KBM-7 (cell line): ENCODE measurements at regions not wholly inside any gene's neighbourhood (a gene's known extent, or its start where the extent isn't known, plus 50 kb on each side); places are given as distances from the start of the nearest gene placed in this dataset.

Source experiments
- DNase-seq: peaks from one replicate; pipeline ENCODE4 v3.0.0-alpha.2; 2015
- in situ Hi-C: fragments of 300-500 bp; cut with MboI; formaldehyde crosslinking; loops from 2 replicates; pipeline ENCODE4 v1.14.3; 2020; ENCODE audit warnings: low sequenced_read_pairs, low pct_unique_long_range_greater_than_20kb, mixed read lengths

- in situ Hi-C loops: no loop called here
- DNase-seq: no peak
Observed at GRCh38 chr2:180366481-180366880, 359.4 kb upstream of the CWC22 start.

- DNase-seq: no peak
- in situ Hi-C loops: no loop called here
Observed at GRCh38 chr2:180364719-180365118, 357.6 kb upstream of the CWC22 start.

- no peak for DNase-seq
- in situ Hi-C loops: no loop called here
Observed at GRCh38 chr2:180360283-180360618, 353.2 kb upstream of the CWC22 start.

- in situ Hi-C loops: no loop called here
- peak; percentile 4 for DNase-seq
Observed at GRCh38 chr2:180359522-180360282, 352.6 kb upstream of the CWC22 start.

- in situ Hi-C loops: no loop called here
- DNase-seq: no peak
Observed at GRCh38 chr2:180358458-180358857, 351.4 kb upstream of the CWC22 start.

- no peak for DNase-seq
- in situ Hi-C loops: no loop called here
Observed at GRCh38 chr2:180356676-180357075, 349.6 kb upstream of the CWC22 start.

GRCh38 chr2:180352620-180353019, 345.5 kb upstream of the CWC22 start:
- DNase-seq: no peak
- in situ Hi-C loops: no loop called here

- DNase-seq: no peak
- in situ Hi-C loops: no loop called here
Observed at GRCh38 chr2:180349809-180350208, 342.7 kb upstream of the CWC22 start.

GRCh38 chr2:180343528-180344345, 336.6 kb upstream of the CWC22 start:
- in situ Hi-C loops: no loop called here
- DNase-seq: no peak

- no peak for DNase-seq
- in situ Hi-C loops: no loop called here
Observed at GRCh38 chr2:180337136-180337535, 330.0 kb upstream of the CWC22 start.

GRCh38 chr2:180336550-180336949, 329.5 kb upstream of the CWC22 start:
- in situ Hi-C loops: no loop called here
- no peak for DNase-seq

GRCh38 chr2:180334514-180334913, 327.4 kb upstream of the CWC22 start:
- peak; percentile 7 for DNase-seq
- in situ Hi-C loops: no loop called here

GRCh38 chr2:180328795-180329422, 321.8 kb upstream of the CWC22 start:
- in situ Hi-C loops: no loop called here
- no peak for DNase-seq

GRCh38 chr2:180327185-180327584, 320.1 kb upstream of the CWC22 start:
- no peak for DNase-seq
- in situ Hi-C loops: no loop called here

GRCh38 chr2:180325416-180326120, 318.5 kb upstream of the CWC22 start:
- in situ Hi-C loops: no loop called here
- no peak for DNase-seq

GRCh38 chr2:180324182-180324581, 317.1 kb upstream of the CWC22 start:
- in situ Hi-C loops: no loop called here
- DNase-seq: no peak

GRCh38 chr2:180322781-180323180, 315.7 kb upstream of the CWC22 start:
- DNase-seq: no peak
- in situ Hi-C loops: no loop called here

GRCh38 chr2:180319586-180320405, 312.7 kb upstream of the CWC22 start:
- in situ Hi-C loops: no loop called here

GRCh38 chr2:180314086-180314485, 307.0 kb upstream of the CWC22 start:
- DNase-seq: no peak
- in situ Hi-C loops: no loop called here

More at GRCh38 chr2:180319586-180320405, 312.7 kb upstream of the CWC22 start:
- DNase-seq: peak; percentile 3
